Kidney epithelial cell (primary cell): ENCODE measurements at regions not wholly inside any gene's neighbourhood (a gene's known extent, or its start where the extent isn't known, plus 50 kb on each side); places are given as distances from the start of the nearest gene placed in this dataset.

Experiments
- DNase-seq: peaks from one replicate; pipeline ENCODE4 v3.0.0-alpha.2; 2010; ENCODE audit warnings: low read depth
- H3K27me3 ChIP-seq: 2 replicates; pipeline ENCODE4 v1.6.0; 2011; ENCODE audit warnings: low read length; ENCODE audit not compliant: control insufficient read depth, insufficient read depth
- H3K36me3 ChIP-seq: 2 replicates; pipeline ENCODE4 v1.5.1; 2011; ENCODE audit warnings: low read length; ENCODE audit not compliant: control insufficient read depth, insufficient read depth
- H3K4me3 ChIP-seq: 2 replicates; pipeline ENCODE4 v1.5.1; 2011; ENCODE audit warnings: low read depth, mild to moderate bottlenecking, control low read depth, low read length
- TF ChIP-seq, protein P1 (sequence below): IDR thresholded peaks from 2 replicates; pipeline ENCODE4 v1.5.1; 2011; ENCODE audit warnings: mild to moderate bottlenecking, moderate library complexity, low read length, control low read depth, inconsistent platforms; ENCODE audit not compliant: insufficient read depth, poor library complexity, severe bottlenecking

- no peak overlapping the region for H3K4me3 ChIP-seq
- H3K36me3 ChIP-seq = no peaks in the 10 kb centered on the region
- no peak for DNase-seq
- TF ChIP-seq, protein P1, sequence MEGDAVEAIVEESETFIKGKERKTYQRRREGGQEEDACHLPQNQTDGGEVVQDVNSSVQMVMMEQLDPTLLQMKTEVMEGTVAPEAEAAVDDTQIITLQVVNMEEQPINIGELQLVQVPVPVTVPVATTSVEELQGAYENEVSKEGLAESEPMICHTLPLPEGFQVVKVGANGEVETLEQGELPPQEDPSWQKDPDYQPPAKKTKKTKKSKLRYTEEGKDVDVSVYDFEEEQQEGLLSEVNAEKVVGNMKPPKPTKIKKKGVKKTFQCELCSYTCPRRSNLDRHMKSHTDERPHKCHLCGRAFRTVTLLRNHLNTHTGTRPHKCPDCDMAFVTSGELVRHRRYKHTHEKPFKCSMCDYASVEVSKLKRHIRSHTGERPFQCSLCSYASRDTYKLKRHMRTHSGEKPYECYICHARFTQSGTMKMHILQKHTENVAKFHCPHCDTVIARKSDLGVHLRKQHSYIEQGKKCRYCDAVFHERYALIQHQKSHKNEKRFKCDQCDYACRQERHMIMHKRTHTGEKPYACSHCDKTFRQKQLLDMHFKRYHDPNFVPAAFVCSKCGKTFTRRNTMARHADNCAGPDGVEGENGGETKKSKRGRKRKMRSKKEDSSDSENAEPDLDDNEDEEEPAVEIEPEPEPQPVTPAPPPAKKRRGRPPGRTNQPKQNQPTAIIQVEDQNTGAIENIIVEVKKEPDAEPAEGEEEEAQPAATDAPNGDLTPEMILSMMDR = no peak
- H3K27me3 ChIP-seq = peaks cover 2% of the 10 kb centered on the region
Observed at GRCh38 chr20:20992686-20993360, 113.3 kb downstream of the LINC00237 start.

- H3K27me3 ChIP-seq = peaks cover 2% of the 10 kb centered on the region
- TF ChIP-seq, protein P1 = no peak
Observed at GRCh38 chr20:20992277-20992676, 113.9 kb downstream of the LINC00237 start.

DNA sequence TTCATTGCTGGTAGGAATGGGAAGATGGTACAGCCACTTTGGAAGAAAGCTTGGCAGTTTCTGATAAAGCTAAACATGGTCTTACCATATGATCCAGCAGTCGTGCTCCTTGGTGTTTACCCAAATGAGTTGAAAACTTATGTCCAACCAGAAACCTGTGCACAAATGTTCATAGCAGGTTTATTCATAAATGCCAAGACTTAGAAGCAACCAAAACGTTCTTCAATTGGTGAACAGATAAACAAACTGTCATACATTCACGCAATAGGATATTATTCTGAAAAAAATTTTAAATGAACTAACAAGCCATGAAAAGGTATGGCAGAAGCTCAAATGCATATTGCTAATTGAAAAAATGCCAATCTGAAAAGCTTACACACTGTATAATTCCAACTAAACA is 117.1 kb downstream of the LINC00237 start:
- TF ChIP-seq, protein P1 = no peak
- no peak overlapping the region for H3K4me3 ChIP-seq
- peaks cover 2% of the 10 kb centered on the region for H3K27me3 ChIP-seq
- H3K36me3 ChIP-seq = no peaks in the 10 kb centered on the region
- no peak for DNase-seq

More at GRCh38 chr20:20992277-20992676, 113.9 kb downstream of the LINC00237 start:
- H3K36me3 ChIP-seq = no peaks in the 10 kb centered on the region
- no peak for DNase-seq
- H3K4me3 ChIP-seq = no peak overlapping the region

GRCh38 chr20:20979934-20980333 is 126.2 kb downstream of the LINC00237 start:
- TF ChIP-seq, protein P1 = no peak
- no peaks in the 10 kb centered on the region for H3K27me3 ChIP-seq
- no peak for DNase-seq
- no peak overlapping the region for H3K4me3 ChIP-seq
- no peaks in the 10 kb centered on the region for H3K36me3 ChIP-seq

DNA sequence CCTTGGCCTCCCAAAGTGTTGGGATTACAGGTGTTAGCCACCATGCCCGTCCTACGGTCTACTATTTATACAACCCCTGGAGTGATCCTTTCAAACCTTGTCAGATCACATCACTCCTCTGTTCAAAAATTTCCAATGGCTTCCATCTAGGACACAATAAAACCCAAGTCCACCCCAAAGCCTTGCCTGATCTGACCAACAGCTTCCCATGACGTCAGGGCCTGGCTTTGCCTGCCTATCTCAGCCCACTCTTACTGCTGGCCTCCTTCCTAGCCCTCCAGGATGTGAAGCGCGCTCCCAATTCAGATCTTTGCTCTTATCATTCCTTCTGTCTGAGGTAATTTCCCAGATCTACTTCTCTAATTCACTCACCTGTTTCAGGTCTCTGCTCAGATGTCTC is 128.4 kb downstream of the LINC00237 start:
- H3K36me3 ChIP-seq = no peaks in the 10 kb centered on the region
- no peaks in the 10 kb centered on the region for H3K27me3 ChIP-seq
- no peak for DNase-seq
- TF ChIP-seq, protein P1 = no peak
- H3K4me3 ChIP-seq = no peak overlapping the region

- TF ChIP-seq, protein P1 = no peak
- no peaks in the 10 kb centered on the region for H3K36me3 ChIP-seq
- H3K27me3 ChIP-seq = no peaks in the 10 kb centered on the region
- H3K4me3 ChIP-seq = no peak overlapping the region
- no peak for DNase-seq
Observed at GRCh38 chr20:20972490-20972889, 133.7 kb downstream of the LINC00237 start.
